K562 (cell line): ENCODE measurements at regions not wholly inside any gene's neighbourhood (a gene's known extent, or its start where the extent isn't known, plus 50 kb on each side); places are given as distances from the start of the nearest gene placed in this dataset.

Experiments
- ATAC-seq: fragments of 200-7000 bp; cut with Tn5 transposase; 3 replicates; pipeline ENCODE4 v1.9.1; 2020; ENCODE audit warnings: moderate library complexity
- BruUV-seq: library from RNA; stranded (reverse); fragments of 400-500 nt; replicated peaks from 2 replicates; lab custom pipeline; 2021; lab: Mats Ljungman, UMichigan
- CTCF ChIA-PET: fragments of 300-600 bp; formaldehyde crosslinking; extraction: SDS; loops from one replicate; lab custom pipeline; 2021; ENCODE audit warnings: low intra/inter-chr PET ratio; lab: Yijun Ruan, JAX
- POLR2A ChIA-PET: fragments of 300-600, 350-650 bp; sonication (Branson Sonifier 250); formaldehyde crosslinking; extraction: SDS; loops from one replicate; lab custom pipeline; 2021; ENCODE audit warnings: antibody characterized with exemption, inconsistent platforms; lab: Yijun Ruan, JAX
- DNase-seq, 4 experiments: peaks; one replicate each; pipeline versions ENCODE4 v3.0.0 to v3.0.0-alpha.2; 2011 to 2018; ENCODE audit warnings: low spot score in 3 of 4, mixed read lengths in 3 of 4; ENCODE audit errors: extremely low read depth in 1 of 4
- FAIRE-seq: peaks from 2 replicates; lab custom pipeline; 2011; peaks lifted over from hg19 to GRCh38; lab: Jason Lieb, UNC
- H2AFZ ChIP-seq: 2 replicates; pipeline ENCODE4 v1.6.0; 2011; ENCODE audit warnings: low read depth, low read length, control low read depth, inconsistent platforms
- H3K27ac ChIP-seq: fragments of 200-600 bp; 3 replicates; pipeline ENCODE4 v1.8.0; 2011; ENCODE audit warnings: low read depth, mild to moderate bottlenecking, control low read depth, inconsistent platforms, low read length, moderate library complexity, mixed read lengths; ENCODE audit errors: extremely low read depth
- H3K27me3 ChIP-seq, 2 experiments: fragments of 300-600 bp in 1 of 2; 2 replicates in 1 of 2; 3 replicates in 1 of 2; pipeline versions ENCODE4 v1.6.0 to v1.8.0; 2011; ENCODE audit warnings: inconsistent platforms in 2 of 2, low read length in 2 of 2, mild to moderate bottlenecking in 1 of 2, mixed read lengths in 1 of 2, moderate library complexity in 1 of 2; ENCODE audit not compliant: control insufficient read depth in 2 of 2, insufficient read depth in 2 of 2
- H3K36me3 ChIP-seq: fragments of 300-600 bp; 3 replicates; pipeline ENCODE4 v1.8.0; 2011; ENCODE audit warnings: mild to moderate bottlenecking, low read length, inconsistent platforms; ENCODE audit not compliant: control insufficient read depth, insufficient read depth
- H3K4me1 ChIP-seq, 2 experiments: fragments of 200-600 bp in 1 of 2; replicated peaks in 1 of 2; 2 replicates in 1 of 2; 3 replicates in 1 of 2; pipeline versions ENCODE4 v1.5.1 to v1.8.0; 2011; ENCODE audit warnings: inconsistent platforms in 2 of 2, low read length in 2 of 2, mild to moderate bottlenecking in 1 of 2, mixed read lengths in 1 of 2, moderate library complexity in 1 of 2; ENCODE audit not compliant: control insufficient read depth in 2 of 2, insufficient read depth in 2 of 2
- H3K4me2 ChIP-seq: 2 replicates; pipeline ENCODE4 v1.6.1; 2011; ENCODE audit warnings: low read length, control low read depth, inconsistent platforms, mixed read lengths; ENCODE audit not compliant: insufficient read depth
- H3K4me3 ChIP-seq: fragments of 200-600 bp; sonication (generic), shearing (Covaris generic); 2 replicates; pipeline ENCODE4 v1.5.1; 2016; ENCODE audit warnings: control low read depth, inconsistent platforms
- H3K79me2 ChIP-seq: fragments of 200-600 bp; 3 replicates; pipeline ENCODE4 v1.8.0; 2011; ENCODE audit warnings: low read length, inconsistent platforms; ENCODE audit not compliant: control insufficient read depth, insufficient read depth
- H3K9ac ChIP-seq, 2 experiments: 2 replicates each; pipeline versions ENCODE4 v1.6.0 to v1.6.1; 2011; ENCODE audit warnings: low read depth in 2 of 2, low read length in 2 of 2, control low read depth in 1 of 2, inconsistent platforms in 1 of 2, mild to moderate bottlenecking in 1 of 2, mixed read lengths in 1 of 2; ENCODE audit not compliant: insufficient read depth in 1 of 2
- H3K9me1 ChIP-seq: one replicate; pipeline ENCODE4 v1.6.0; 2011; ENCODE audit warnings: inconsistent platforms, mild to moderate bottlenecking, low read length, moderate library complexity; ENCODE audit not compliant: control insufficient read depth, insufficient read depth
- H3K9me3 ChIP-seq: replicated peaks from 2 replicates; pipeline ENCODE4 v1.5.1; 2011; ENCODE audit warnings: low read depth, low read length, inconsistent platforms; ENCODE audit not compliant: control insufficient read depth, insufficient read depth
- H4K20me1 ChIP-seq: replicated peaks from 2 replicates; pipeline ENCODE4 v1.6.1; 2011; ENCODE audit warnings: low read length, inconsistent platforms, mixed read lengths; ENCODE audit not compliant: control insufficient read depth, insufficient read depth
- BRF2 ChIP-seq: IDR thresholded peaks from 3 replicates; pipeline ENCODE4 v1.6.1; 2011; ENCODE audit warnings: borderline replicate concordance, mild to moderate bottlenecking; ENCODE audit not compliant: insufficient read length, insufficient read depth
- CBX1 ChIP-seq: sonication (generic); IDR thresholded peaks from 2 replicates; pipeline ENCODE4 v1.6.1; 2016; ENCODE audit warnings: antibody characterized with exemption, low read depth, mild to moderate bottlenecking
- FOXK2 ChIP-seq, 2 experiments: fragments of 450-650 bp; IDR thresholded peaks in 1 of 2; conservative IDR thresholded peaks in 1 of 2; 2 replicates each; pipeline ENCODE4 v1.6.1; 2016; ENCODE audit warnings: low read depth in 2 of 2, mild to moderate bottlenecking in 1 of 2
- MEF2D ChIP-seq: conservative IDR thresholded peaks from 2 replicates; pipeline ENCODE4 v1.6.1; 2016; ENCODE audit warnings: low read depth, missing genetic modification characterization, missing compliant biosample characterization
- THRAP3 ChIP-seq: fragments of 450-650 bp; IDR thresholded peaks from 2 replicates; pipeline ENCODE4 v1.6.1; 2016; ENCODE audit warnings: mild to moderate bottlenecking, inconsistent platforms, borderline replicate concordance
- ZNF134 ChIP-seq: fragments of 250-450 bp; sonication (Bioruptor Pico); conservative IDR thresholded peaks from 2 replicates; pipeline ENCODE4 v1.4.0; 2020
- ZNF274 ChIP-seq: IDR thresholded peaks from 2 replicates; pipeline ENCODE4 v1.6.1; 2011; ENCODE audit warnings: low read depth, mild to moderate bottlenecking, low read length, moderate library complexity, borderline replicate concordance
- ZNF347 ChIP-seq: fragments of 450-650 bp; formaldehyde crosslinking; IDR thresholded peaks from 2 replicates; pipeline ENCODE4 v1.4.0; 2020; ENCODE audit warnings: low read depth, mild to moderate bottlenecking, moderate library complexity
- ZNF41 ChIP-seq: fragments of 250-450 bp; sonication (Bioruptor Pico); conservative IDR thresholded peaks from 2 replicates; pipeline ENCODE4 v1.4.0; 2020; ENCODE audit warnings: mild to moderate bottlenecking
- ZNF431 ChIP-seq: sonication (generic); formaldehyde crosslinking; IDR thresholded peaks from 2 replicates; pipeline ENCODE4 v1.8.0; 2022; ENCODE audit warnings: mild to moderate bottlenecking, missing genetic modification reagents
- ZNF695 ChIP-seq: fragments of 450-650 bp; formaldehyde crosslinking; IDR thresholded peaks from 2 replicates; pipeline ENCODE4 v1.4.0; 2020; ENCODE audit warnings: mild to moderate bottlenecking, moderate library complexity
- ZNF778 ChIP-seq: fragments of 450-650 bp; formaldehyde crosslinking; IDR thresholded peaks from 2 replicates; pipeline ENCODE4 v1.4.0; 2020; ENCODE audit warnings: mild to moderate bottlenecking, moderate library complexity
- WGBS: fragments of 100-300 bp; shearing (Covaris generic); methylation state at CpG from one replicate; pipeline ENCODE4 v1.1.6; 2016; ENCODE audit warnings: low coverage, mixed read lengths; ENCODE audit not compliant: insufficient coverage; ENCODE audit errors: missing lambda C conversion rate; 5-methylcytosine and 5-hydroxymethylcytosine counted together
- in situ Hi-C: fragments of 300-500 bp; cut with MboI; formaldehyde crosslinking; loops from 4 replicates; pipeline ENCODE4 v1.15.0; 2018; ENCODE audit warnings: inconsistent platforms, mixed read lengths
- intact Hi-C: fragments of 100-400 bp; cut with micrococcal nuclease; formaldehyde crosslinking; loops from 2 replicates; pipeline ENCODE4 v1.14.2; 2022

GRCh38 chr3:63026722-63027121 is 151.5 kb upstream of the CADPS start:
- Histone ChIP-seq H3K9me3 (no peaks in the 10 kb centered on the region), H3K4me2 (no peak overlapping the region), H3K4me3 (no peak overlapping the region), H3K9ac (no peak overlapping the region), H3K4me1 (no peaks in the 10 kb centered on the region), H3K79me2 (no peaks in the 10 kb centered on the region), H3K27me3 (no peaks in the 10 kb centered on the region), H4K20me1 (no peaks in the 10 kb centered on the region), H3K9me1 (no peaks in the 10 kb centered on the region), H3K27ac (no peak overlapping the region), H2AFZ (no peak overlapping the region), H3K36me3 (no peaks in the 10 kb centered on the region)
- ChIA-PET CTCF (no interaction called here), POLR2A (no interaction called here)
- DNase-seq = no peak
- in situ Hi-C loops = no loop called here
- no peak for TF ChIP-seq FOXK2 (conservative IDR thresholded peaks at IDR 0.05 in 1 of 2, IDR thresholded peaks at IDR 0.05 in 1 of 2; ENCODE audit: low read depth in 2 of 2)
- TF ChIP-seq ZNF347 (CRISPR knock-in tag) = no peak
- TF ChIP-seq ZNF695 = no peak
- TF ChIP-seq ZNF431 (CRISPR knock-in tag) = no peak
- TF ChIP-seq ZNF778 (CRISPR knock-in tag) = no peak
- no peak for TF ChIP-seq BRF2
- no peak for TF ChIP-seq ZNF41 (CRISPR knock-in tag)
- TF ChIP-seq MEF2D (tag) = no peak
- TF ChIP-seq THRAP3 = no peak
- no peak for TF ChIP-seq ZNF134 (CRISPR knock-in tag)
- no peak for TF ChIP-seq CBX1
- no peak for TF ChIP-seq ZNF274
- no peak for FAIRE-seq
- 0% methylated on average over 2 of the region's 2 CpGs for WGBS
- intact Hi-C loops = no loop called here
- BruUV-seq = no TSS peak
- ATAC-seq = no peak
